ENCODE measurements at regions not wholly inside any gene's neighbourhood (a gene's known extent, or its start where the extent isn't known, plus 50 kb on each side); places are given as distances from the start of the nearest gene placed in this dataset.
A peak's percentile ranks its signal among the peaks of the same experiment; 100 is the strongest.

- DNase-seq (ENCODE audit: low spot score) = peak; percentile 40
- Histone ChIP-seq H3K9me3 (ENCODE audit: control insufficient read depth in 4 of 4, low read length in 3 of 4) (no peaks in the 10 kb centered on the region), H3K9ac (ENCODE audit: low read depth in 1 of 2, low read length in 2 of 2) (no peak overlapping the region), H3K36me3 (ENCODE audit: control insufficient read depth in 4 of 4, insufficient read depth in 3 of 4, low read depth in 1 of 4, low read length in 3 of 4) (no peaks in the 10 kb centered on the region), H3K27ac (ENCODE audit: low read depth in 1 of 2, low read length in 2 of 2) (peak overlapping the region; percentile 3 to 35), H3K27me3 (ENCODE audit: control insufficient read depth in 4 of 4, insufficient read depth in 4 of 4, low read length in 3 of 4) (no peaks in the 10 kb centered on the region), H3K4me3 (ENCODE audit: low read depth in 1 of 3, low read length in 3 of 3) (no peak overlapping the region), H3K4me1 (ENCODE audit: control insufficient read depth in 4 of 4, insufficient read depth in 4 of 4, low read length in 3 of 4) (peaks cover 0 to 4% (median 0%) of the 10 kb centered on the region in 4 donors)
- TF ChIP-seq HNF4A (conservative IDR thresholded peaks at IDR 0.05) (peak; percentile 69 to 79), GABPA (IDR thresholded peaks at IDR 0.05 in 1 of 2, conservative IDR thresholded peaks at IDR 0.05 in 1 of 2) (no peak), TAF1 (conservative IDR thresholded peaks at IDR 0.05) (no peak), NR2F2 (IDR thresholded peaks at IDR 0.05) (peak; percentile 44), ATF3 (IDR thresholded peaks at IDR 0.05) (peak; percentile 62), YY1 (IDR thresholded peaks at IDR 0.05) (peak; percentile 46), FOXA1 (IDR thresholded peaks at IDR 0.05) (no peak), ZBTB33 (IDR thresholded peaks at IDR 0.05) (no peak), SP1 (IDR thresholded peaks at IDR 0.05) (peak; percentile 91), FOXA2 (IDR thresholded peaks at IDR 0.05) (no peak), REST (IDR thresholded peaks at IDR 0.05) (peak; percentile 44), JUND (IDR thresholded peaks at IDR 0.05) (peak; percentile 90 to 95), RAD21 (IDR thresholded peaks at IDR 0.05) (peak; percentile 31 to 38), RXRA (IDR thresholded peaks at IDR 0.05) (peak; percentile 82 to 87), EGR1 (IDR thresholded peaks at IDR 0.05; ENCODE audit: low read depth in 2 of 2) (peak in 1 of 2 donors; percentile 35), HNF4G (IDR thresholded peaks at IDR 0.05) (peak; percentile 46)
- TF ChIP-seq, protein P1, sequence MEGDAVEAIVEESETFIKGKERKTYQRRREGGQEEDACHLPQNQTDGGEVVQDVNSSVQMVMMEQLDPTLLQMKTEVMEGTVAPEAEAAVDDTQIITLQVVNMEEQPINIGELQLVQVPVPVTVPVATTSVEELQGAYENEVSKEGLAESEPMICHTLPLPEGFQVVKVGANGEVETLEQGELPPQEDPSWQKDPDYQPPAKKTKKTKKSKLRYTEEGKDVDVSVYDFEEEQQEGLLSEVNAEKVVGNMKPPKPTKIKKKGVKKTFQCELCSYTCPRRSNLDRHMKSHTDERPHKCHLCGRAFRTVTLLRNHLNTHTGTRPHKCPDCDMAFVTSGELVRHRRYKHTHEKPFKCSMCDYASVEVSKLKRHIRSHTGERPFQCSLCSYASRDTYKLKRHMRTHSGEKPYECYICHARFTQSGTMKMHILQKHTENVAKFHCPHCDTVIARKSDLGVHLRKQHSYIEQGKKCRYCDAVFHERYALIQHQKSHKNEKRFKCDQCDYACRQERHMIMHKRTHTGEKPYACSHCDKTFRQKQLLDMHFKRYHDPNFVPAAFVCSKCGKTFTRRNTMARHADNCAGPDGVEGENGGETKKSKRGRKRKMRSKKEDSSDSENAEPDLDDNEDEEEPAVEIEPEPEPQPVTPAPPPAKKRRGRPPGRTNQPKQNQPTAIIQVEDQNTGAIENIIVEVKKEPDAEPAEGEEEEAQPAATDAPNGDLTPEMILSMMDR (IDR thresholded peaks at IDR 0.05; ENCODE audit: low read depth, low read length, missing input control) = no peak
- TF ChIP-seq, protein P2, sequence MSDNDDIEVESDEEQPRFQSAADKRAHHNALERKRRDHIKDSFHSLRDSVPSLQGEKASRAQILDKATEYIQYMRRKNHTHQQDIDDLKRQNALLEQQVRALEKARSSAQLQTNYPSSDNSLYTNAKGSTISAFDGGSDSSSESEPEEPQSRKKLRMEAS (IDR thresholded peaks at IDR 0.05) = peak; percentile 38
- WGBS = 54% methylated on average over 7 of the region's 7 CpGs
These were observed 359.5 kb upstream of the FGF16 start for GRCh38 chrX:77087529-77088169.

Data from liver (tissue), 8 donors.